ENCODE measurements at regions not wholly inside any gene's neighbourhood (a gene's known extent, or its start where the extent isn't known, plus 50 kb on each side); places are given as distances from the start of the nearest gene placed in this dataset.

GRCh38 chr11:134904103-134904790 lies 492.2 kb upstream of the B3GAT1 start:
- no peak overlapping the region for H3K4me3 Mint-ChIP-seq (ENCODE audit: unreplicated experiment)

GRCh38 chr11:134901955-134902918 lies 490.2 kb upstream of the B3GAT1 start:
- no TSS peak for BruUV-seq (replicated peaks)
- Mint-ChIP-seq H3K27me3 (ENCODE audit: insufficient read depth, unreplicated experiment) (no peaks in the 10 kb centered on the region), H3K9me3 (ENCODE audit: unreplicated experiment) (peaks cover 52% of the 10 kb centered on the region), H3K36me3 (ENCODE audit: insufficient read depth, unreplicated experiment) (no peaks in the 10 kb centered on the region), H3K27ac (ENCODE audit: low read depth, unreplicated experiment) (no peak overlapping the region), H3K4me3 (ENCODE audit: unreplicated experiment) (no peak overlapping the region), H3K4me1 (ENCODE audit: insufficient read depth, unreplicated experiment) (no peaks in the 10 kb centered on the region)
- no peak for DNase-seq (ENCODE audit: unreplicated experiment)
- ChIA-PET CTCF (no interaction called here), POLR2A (no interaction called here)
- intact Hi-C loops (cut with micrococcal nuclease) = no loop called here
- TF ChIP-seq CTCF (IDR thresholded peaks at IDR 0.05; ENCODE audit: unreplicated experiment) = no peak

More at GRCh38 chr11:134904103-134904790, 492.2 kb upstream of the B3GAT1 start:
- intact Hi-C loops (cut with micrococcal nuclease) = no loop called here
- no peak for TF ChIP-seq CTCF (IDR thresholded peaks at IDR 0.05; ENCODE audit: unreplicated experiment)
- ChIA-PET POLR2A (no interaction called here), CTCF (no interaction called here)
- Mint-ChIP-seq H3K36me3 (ENCODE audit: insufficient read depth, unreplicated experiment) (no peaks in the 10 kb centered on the region), H3K4me1 (ENCODE audit: insufficient read depth, unreplicated experiment) (no peaks in the 10 kb centered on the region), H3K27ac (ENCODE audit: low read depth, unreplicated experiment) (no peak overlapping the region), H3K27me3 (ENCODE audit: insufficient read depth, unreplicated experiment) (no peaks in the 10 kb centered on the region), H3K9me3 (ENCODE audit: unreplicated experiment) (peaks cover 40% of the 10 kb centered on the region)
- DNase-seq (ENCODE audit: unreplicated experiment) = no peak
- BruUV-seq (replicated peaks) = no TSS peak

- Mint-ChIP-seq H3K27ac (ENCODE audit: low read depth, unreplicated experiment) (no peak overlapping the region), H3K9me3 (ENCODE audit: unreplicated experiment) (peaks cover 49% of the 10 kb centered on the region), H3K27me3 (ENCODE audit: insufficient read depth, unreplicated experiment) (no peaks in the 10 kb centered on the region), H3K36me3 (ENCODE audit: insufficient read depth, unreplicated experiment) (no peaks in the 10 kb centered on the region), H3K4me3 (ENCODE audit: unreplicated experiment) (no peak overlapping the region), H3K4me1 (ENCODE audit: insufficient read depth, unreplicated experiment) (no peaks in the 10 kb centered on the region)
- no TSS peak for BruUV-seq (replicated peaks)
- TF ChIP-seq CTCF (IDR thresholded peaks at IDR 0.05; ENCODE audit: unreplicated experiment) = no peak
- POLR2A ChIA-PET = no interaction called here
- CTCF ChIA-PET = no interaction called here
- DNase-seq (ENCODE audit: unreplicated experiment) = no peak
- intact Hi-C loops (cut with micrococcal nuclease) = no loop called here
Measured at GRCh38 chr11:134901542-134901941, 489.5 kb upstream of the B3GAT1 start.

GRCh38 chr11:134893810-134894685 lies 482.0 kb upstream of the B3GAT1 start:
- TF ChIP-seq CTCF (IDR thresholded peaks at IDR 0.05; ENCODE audit: unreplicated experiment) = no peak
- intact Hi-C loops (cut with micrococcal nuclease) = no loop called here
- Mint-ChIP-seq H3K4me3 (ENCODE audit: unreplicated experiment) (no peak overlapping the region), H3K4me1 (ENCODE audit: insufficient read depth, unreplicated experiment) (no peaks in the 10 kb centered on the region), H3K27me3 (ENCODE audit: insufficient read depth, unreplicated experiment) (no peaks in the 10 kb centered on the region), H3K27ac (ENCODE audit: low read depth, unreplicated experiment) (no peak overlapping the region), H3K36me3 (ENCODE audit: insufficient read depth, unreplicated experiment) (no peaks in the 10 kb centered on the region), H3K9me3 (ENCODE audit: unreplicated experiment) (peaks cover 47% of the 10 kb centered on the region)
- ChIA-PET CTCF (no interaction called here), POLR2A (no interaction called here)
- no TSS peak for BruUV-seq (replicated peaks)
- no peak for DNase-seq (ENCODE audit: unreplicated experiment)

Measured in MCF 10A (cell line).